Lung (tissue), 11 donors: ENCODE measurements at regions not wholly inside any gene's neighbourhood (a gene's known extent, or its start where the extent isn't known, plus 50 kb on each side); places are given as distances from the start of the nearest gene placed in this dataset.

Experiments used
- ATAC-seq: fragments of 200-7000 bp; cut with Tn5 transposase; one replicate; pipeline ENCODE4 v1.9.1; 2020; ENCODE audit warnings: moderate number of reproducible peaks; ENCODE audit not compliant: insufficient read depth, low FRiP score
- DNase-seq, 3 donors: peaks; one replicate each; pipeline ENCODE4 v3.0.0-alpha.2; 2013 to 2017
- H3K27ac ChIP-seq, 2 donors: one replicate each; pipeline ENCODE4 v1.5.1; 2013; ENCODE audit warnings: mild to moderate bottlenecking in 2 of 2, moderate library complexity in 2 of 2, control low read depth in 1 of 2, inconsistent platforms in 1 of 2, low read depth in 1 of 2, low read length in 1 of 2
- H3K27me3 ChIP-seq, 3 donors: one replicate each; pipeline ENCODE4 v1.5.1; 2013; ENCODE audit warnings: low read length in 2 of 3; ENCODE audit not compliant: control insufficient read depth in 3 of 3, insufficient read depth in 3 of 3
- H3K36me3 ChIP-seq, 4 donors: one replicate each; pipeline ENCODE4 v1.5.1; 2013; ENCODE audit warnings: low read length in 4 of 4, mild to moderate bottlenecking in 1 of 4, moderate library complexity in 1 of 4; ENCODE audit not compliant: control insufficient read depth in 4 of 4, insufficient read depth in 4 of 4
- H3K4me1 ChIP-seq, 5 donors: one replicate each; pipeline ENCODE4 v1.5.1; 2013; ENCODE audit warnings: low read length in 5 of 5, mild to moderate bottlenecking in 2 of 5, moderate library complexity in 1 of 5; ENCODE audit not compliant: control insufficient read depth in 5 of 5, insufficient read depth in 5 of 5
- H3K4me3 ChIP-seq: one replicate; pipeline ENCODE4 v1.5.1; 2013; ENCODE audit warnings: mild to moderate bottlenecking, control low read depth, moderate library complexity
- H3K9ac ChIP-seq, 2 donors: one replicate each; pipeline ENCODE4 v1.5.1; 2013; ENCODE audit warnings: low read length in 2 of 2, control low read depth in 1 of 2; ENCODE audit not compliant: insufficient read depth in 1 of 2
- H3K9me3 ChIP-seq, 4 donors: one replicate each; pipeline ENCODE4 v1.5.1; 2013; ENCODE audit warnings: low read length in 3 of 4, mild to moderate bottlenecking in 1 of 4, moderate library complexity in 1 of 4; ENCODE audit not compliant: control insufficient read depth in 4 of 4, insufficient read depth in 3 of 4
- CTCF ChIP-seq: IDR thresholded peaks from 2 replicates; pipeline ENCODE4 v1.5.1; 2012; ENCODE audit warnings: mild to moderate bottlenecking; ENCODE audit errors: control extremely low read depth, extremely low read depth
- WGBS, 2 donors: extraction: QIAGEN DNeasy Blood & Tissue Kit; methylation state at CpG; one replicate each; pipeline ENCODE4 v1.1.7; 2013; 5-methylcytosine and 5-hydroxymethylcytosine counted together
- donor health status: control.
- donor health status: control.
- donor health status: Bipolar disorder and iron deficiency.
- donor health status: healthy.
- donor health status: DM: yes; HTN: yes; CAD: no.

DNA sequence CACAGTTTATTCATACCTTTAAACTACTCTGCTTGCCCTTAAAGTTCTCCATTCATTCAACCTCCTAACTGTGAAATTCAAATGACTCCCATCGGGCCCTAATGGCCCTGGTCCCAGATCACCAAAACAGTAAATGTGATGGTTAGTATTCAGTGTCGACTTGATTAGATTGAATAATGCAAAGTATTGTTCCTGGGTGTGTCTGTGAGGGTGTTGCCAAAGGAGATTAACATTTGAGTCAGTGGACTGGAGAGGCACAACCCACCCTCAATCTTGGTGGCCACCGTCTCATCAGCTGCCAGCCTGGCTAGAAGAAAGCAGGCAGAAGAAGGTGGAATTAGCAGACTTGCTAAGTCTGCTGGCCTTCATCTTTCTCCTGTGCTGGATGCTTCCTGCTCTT is 80.1 kb upstream of the PLXNA4 start:
- H3K27me3 ChIP-seq, result no peaks in the 10 kb centered on the region
- H3K4me1 ChIP-seq, result peaks cover 0 to 7% (median 0%) of the 10 kb centered on the region in 5 donors
- no peak overlapping the region for H3K4me3 ChIP-seq
- ATAC-seq (no peak), DNase-seq (no peak)
- WGBS, 2 donors, result 82 to 97% methylated on average over 3 of the region's 3 CpGs
- H3K9me3 ChIP-seq, result peaks cover 0 to 6% (median 0%) of the 10 kb centered on the region in 4 donors
- TF ChIP-seq CTCF, result no peak
- H3K9ac ChIP-seq, result no peak overlapping the region
- no peak overlapping the region for H3K27ac ChIP-seq
- no peaks in the 10 kb centered on the region for H3K36me3 ChIP-seq

- TF ChIP-seq CTCF, result no peak
- Histone ChIP-seq H3K9me3 (peaks cover 0 to 6% (median 0%) of the 10 kb centered on the region in 4 donors), H3K4me1 (peaks cover 0 to 7% (median 0%) of the 10 kb centered on the region in 5 donors), H3K27ac (peak overlapping the region in 1 of 2 donors; percentile 37), H3K27me3 (no peaks in the 10 kb centered on the region), H3K36me3 (no peaks in the 10 kb centered on the region), H3K4me3 (no peak overlapping the region), H3K9ac (no peak overlapping the region)
- peak; percentile 72 for ATAC-seq
- peak; percentile 29 to 63 (median 37) for DNase-seq
- WGBS, 2 donors, result 1 to 4% methylated on average over 13 of the region's 13 CpGs
Observed at GRCh38 chr7:132655131-132655727, 79.0 kb upstream of the PLXNA4 start.

DNA sequence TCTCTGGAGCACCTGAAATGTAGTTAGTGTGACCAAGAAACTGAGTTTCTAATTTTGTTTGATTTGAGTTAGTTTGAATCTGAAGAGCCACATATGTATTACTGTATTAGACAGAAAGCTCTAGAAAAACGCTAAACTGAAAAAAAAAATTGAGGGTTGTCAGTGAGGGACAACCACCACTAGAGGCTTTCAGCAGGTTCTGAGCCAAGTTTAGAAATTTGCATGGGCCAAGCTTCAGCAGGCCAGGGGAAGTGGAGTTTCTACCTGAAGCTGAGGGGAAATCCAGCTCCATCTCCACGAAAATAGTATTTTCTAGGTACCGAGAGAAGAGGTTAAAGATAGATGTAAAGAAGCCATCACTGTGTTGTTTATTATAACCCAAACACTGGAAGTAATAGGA is 77.9 kb upstream of the PLXNA4 start:
- H3K9me3 ChIP-seq, result peaks cover 0 to 4% (median 0%) of the 10 kb centered on the region in 4 donors
- H3K4me3 ChIP-seq, result no peak overlapping the region
- ATAC-seq, result no peak
- WGBS, 2 donors, result 57 to 69% methylated on average over 3 of the region's 3 CpGs
- H3K9ac ChIP-seq, result no peak overlapping the region
- no peaks in the 10 kb centered on the region for H3K36me3 ChIP-seq
- no peaks in the 10 kb centered on the region for H3K27me3 ChIP-seq
- no peak overlapping the region for H3K27ac ChIP-seq
- peaks cover 0 to 7% (median 0%) of the 10 kb centered on the region in 5 donors for H3K4me1 ChIP-seq
- DNase-seq, result no peak
- no peak for TF ChIP-seq CTCF
